Activated CD8-positive, alpha-beta memory T cell treated with anti-CD3 and anti-CD28 coated beads, Interleukin-2, amount 10 ng/mL, durations not matched to agents 7 days and 5 days (primary cell): ENCODE measurements at regions not wholly inside any gene's neighbourhood (a gene's known extent, or its start where the extent isn't known, plus 50 kb on each side); places are given as distances from the start of the nearest gene placed in this dataset.

Source experiments
- ATAC-seq: fragments of 150-1000 bp; cut with Tn5 transposase; one replicate; pipeline ENCODE4 v1.10.0; 2021; ENCODE audit warnings: moderate library complexity
- CTCF ChIA-PET: fragments of 350-600 bp; sonication (Branson Sonifier 250); formaldehyde crosslinking; loops from one replicate; lab custom pipeline; 2021; ENCODE audit warnings: antibody characterized with exemption; lab: Charles Lee
- DNase-seq: peaks from one replicate; pipeline ENCODE4 v3.0.0-alpha.2; 2020
- H3K27ac Mint-ChIP-seq: one replicate; pipeline ENCODE4 v1.8.0; 2021; ENCODE audit warnings: mild to moderate bottlenecking, mixed read lengths
- H3K27me3 Mint-ChIP-seq: one replicate; pipeline ENCODE4 v1.8.0; 2021; ENCODE audit warnings: mixed read lengths
- H3K36me3 Mint-ChIP-seq: one replicate; pipeline ENCODE4 v1.8.0; 2021; ENCODE audit warnings: mild to moderate bottlenecking, mixed read lengths
- H3K4me1 Mint-ChIP-seq: one replicate; pipeline ENCODE4 v1.8.0; 2021; ENCODE audit warnings: mixed read lengths
- H3K4me3 Mint-ChIP-seq: one replicate; pipeline ENCODE4 v1.8.0; 2021; ENCODE audit warnings: mild to moderate bottlenecking, moderate library complexity, mixed read lengths
- H3K9me3 Mint-ChIP-seq: one replicate; pipeline ENCODE4 v1.8.0; 2022; ENCODE audit warnings: low read depth, mixed read lengths

DNA sequence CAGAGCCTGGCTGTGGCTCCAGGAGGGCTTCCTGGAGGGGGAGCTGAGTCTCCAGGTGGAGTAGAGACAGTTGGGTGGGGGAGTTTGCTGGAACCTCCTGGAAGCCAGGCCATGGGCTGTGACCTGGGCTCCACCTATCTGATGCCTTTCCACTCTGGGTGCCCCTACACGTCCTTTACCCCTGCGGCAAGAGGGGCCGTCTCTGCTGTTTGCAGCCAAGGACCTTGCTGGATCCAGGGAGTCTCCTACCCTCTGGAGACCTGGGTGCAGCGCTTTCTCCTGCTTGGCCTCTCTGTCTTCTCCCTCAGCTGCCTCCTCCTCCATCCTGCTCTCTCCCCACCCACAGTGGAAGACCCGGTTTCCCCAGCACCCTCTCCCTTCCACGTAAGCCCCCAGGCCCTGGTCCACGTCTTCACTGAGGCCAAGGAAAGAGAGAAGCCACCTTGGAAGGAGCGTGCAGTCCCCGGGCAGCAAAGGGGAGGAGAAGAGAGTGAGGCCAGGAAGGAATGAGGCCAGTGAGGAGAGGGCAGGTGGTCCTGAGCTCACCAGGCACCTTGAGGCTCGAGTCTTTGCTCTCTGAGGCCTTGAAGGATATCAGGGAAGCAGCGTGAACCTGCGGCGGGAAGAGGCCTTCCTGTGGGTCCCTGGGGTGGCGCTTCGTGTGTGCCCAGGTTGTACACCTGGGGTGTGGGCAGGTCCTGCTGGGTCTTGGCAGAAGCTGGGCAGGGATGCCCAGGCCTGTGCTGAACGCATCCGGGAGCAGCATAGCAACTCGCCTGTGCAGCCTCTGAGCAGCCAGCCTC is 294.3 kb upstream of the RTL1 start:
- ATAC-seq, result no peak
- Mint-ChIP-seq H3K27ac (no peak overlapping the region), H3K36me3 (no peaks in the 10 kb centered on the region), H3K4me1 (no peaks in the 10 kb centered on the region), H3K4me3 (no peak overlapping the region), H3K9me3 (no peaks in the 10 kb centered on the region), H3K27me3 (no peaks in the 10 kb centered on the region)
- peak; percentile 26 for DNase-seq
- CTCF ChIA-PET, result no interaction called here

DNA sequence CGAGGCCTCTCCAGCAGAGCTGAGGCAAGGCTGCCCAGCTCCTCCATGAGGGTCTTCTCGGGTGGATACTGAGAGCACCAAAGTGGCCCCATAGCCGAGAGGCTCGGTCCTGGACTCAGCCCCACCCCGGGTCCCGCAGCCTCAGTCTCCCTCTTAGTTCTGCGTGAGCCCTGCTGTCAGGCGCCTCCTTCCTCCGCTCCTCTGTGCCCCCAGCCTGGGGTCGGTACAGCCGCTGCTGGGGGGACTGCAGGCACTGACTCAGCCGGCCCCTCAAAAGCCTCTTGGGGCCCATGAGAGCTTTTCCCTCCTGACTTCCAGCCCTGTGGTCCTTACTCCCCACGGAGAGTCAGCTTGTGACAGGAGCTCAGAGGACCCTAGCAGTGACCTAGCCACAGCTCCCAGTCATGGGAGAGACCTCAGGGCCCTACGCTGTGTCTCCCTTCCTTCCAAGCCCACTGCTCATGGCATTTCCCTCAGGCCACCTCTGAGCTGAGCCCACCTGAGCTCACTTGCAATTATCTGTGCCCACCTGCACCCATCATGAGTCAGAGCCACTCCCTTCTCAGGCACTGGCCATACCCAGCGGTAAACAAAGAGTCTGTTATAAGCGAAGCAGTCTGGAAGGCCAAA is 295.0 kb upstream of the RTL1 start:
- CTCF ChIA-PET, result no interaction called here
- no peak overlapping the region for H3K27ac Mint-ChIP-seq
- ATAC-seq (no peak), DNase-seq (peak; percentile 21)
- no peaks in the 10 kb centered on the region for H3K27me3 Mint-ChIP-seq
- no peaks in the 10 kb centered on the region for H3K9me3 Mint-ChIP-seq
- H3K4me3 Mint-ChIP-seq, result no peak overlapping the region
- no peaks in the 10 kb centered on the region for H3K36me3 Mint-ChIP-seq
- no peaks in the 10 kb centered on the region for H3K4me1 Mint-ChIP-seq

DNA sequence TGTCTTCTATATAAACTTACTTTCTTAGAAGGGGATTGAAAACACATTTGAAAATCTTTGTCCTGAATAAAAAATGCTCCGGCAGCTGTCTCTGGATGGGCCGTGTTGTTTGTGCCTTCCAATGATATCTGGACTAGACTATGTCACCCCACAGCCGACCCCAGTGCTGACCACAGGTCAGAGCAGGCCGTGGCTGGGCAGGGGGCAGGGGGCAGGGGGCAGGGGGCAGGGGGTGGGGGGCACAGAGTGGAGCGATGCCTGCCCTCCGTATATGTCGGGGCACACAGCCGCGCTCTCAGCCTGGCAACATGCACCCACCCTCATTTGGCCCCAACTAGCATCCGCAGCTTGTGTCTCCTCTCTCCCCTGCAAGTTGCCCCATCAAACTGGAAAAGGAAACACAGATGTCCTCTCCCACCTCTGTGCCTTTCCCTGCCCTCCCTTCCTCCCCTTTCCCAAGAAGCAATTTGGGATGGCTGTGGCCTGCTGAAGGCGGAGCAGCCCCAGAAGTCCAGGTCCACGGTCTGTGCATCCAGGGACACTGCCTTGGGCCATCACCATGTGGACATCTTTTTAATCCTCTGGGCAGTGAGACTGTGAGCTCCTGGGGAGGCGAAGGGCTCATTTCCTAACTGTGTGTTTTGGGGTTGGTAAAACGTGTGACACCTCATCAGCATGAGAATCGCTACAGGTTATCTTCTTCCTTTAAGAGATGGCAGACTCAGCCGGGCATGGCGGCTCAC is 295.7 kb upstream of the RTL1 start:
- no peak for ATAC-seq
- H3K27ac Mint-ChIP-seq, result no peak overlapping the region

DNA sequence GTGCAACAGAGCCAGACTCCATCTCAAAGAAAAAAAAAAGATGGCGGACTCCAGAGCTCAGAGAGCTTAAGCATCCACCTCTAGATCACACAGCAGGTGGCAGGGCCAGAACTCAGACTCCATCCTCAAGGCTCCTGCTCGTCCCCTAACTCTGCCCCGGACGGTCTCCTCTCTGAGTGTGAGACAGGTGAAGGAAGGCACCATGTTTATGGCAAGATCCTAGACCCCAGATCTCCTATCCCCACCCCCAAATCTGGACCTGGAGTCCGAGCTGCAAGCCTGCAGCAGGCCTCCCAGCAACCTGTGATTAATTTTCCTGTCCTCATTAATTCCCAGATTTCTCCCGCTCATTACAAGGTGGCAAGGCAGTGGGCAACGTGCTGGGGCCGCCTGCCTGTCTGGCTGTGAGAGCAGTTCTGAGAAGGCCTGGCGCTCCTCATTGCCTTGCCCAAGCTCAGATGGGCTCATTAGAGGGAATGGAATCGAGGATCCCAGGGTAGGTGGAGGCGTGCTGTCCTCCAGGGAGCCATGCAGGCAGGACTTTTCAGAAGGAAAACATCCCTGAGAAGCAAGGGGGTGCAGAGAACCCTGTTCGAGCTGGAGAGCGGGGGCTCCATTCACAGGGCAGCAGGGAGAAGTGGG is 296.6 kb upstream of the RTL1 start:
- Mint-ChIP-seq H3K27me3 (no peaks in the 10 kb centered on the region), H3K9me3 (no peaks in the 10 kb centered on the region), H3K27ac (no peak overlapping the region), H3K4me1 (no peaks in the 10 kb centered on the region), H3K4me3 (no peak overlapping the region), H3K36me3 (no peaks in the 10 kb centered on the region)
- CTCF ChIA-PET, result interaction anchor here (0.7 kb wide), 1 partner anchor 98 kb away, joined by 3 read pairs; no protein-coding TSS in a partner anchor
- ATAC-seq (no peak), DNase-seq (peak; percentile 12)

More for the DNA sequence above, 295.7 kb upstream of the RTL1 start:
- DNase-seq, result peak; percentile 7
- Mint-ChIP-seq H3K27me3 (no peaks in the 10 kb centered on the region), H3K36me3 (no peaks in the 10 kb centered on the region), H3K4me1 (no peaks in the 10 kb centered on the region), H3K9me3 (no peaks in the 10 kb centered on the region), H3K4me3 (no peak overlapping the region)
- CTCF ChIA-PET, result interaction anchor here (0.7 kb wide), 1 partner anchor 97 kb away, joined by 3 read pairs; no protein-coding TSS in a partner anchor

DNA sequence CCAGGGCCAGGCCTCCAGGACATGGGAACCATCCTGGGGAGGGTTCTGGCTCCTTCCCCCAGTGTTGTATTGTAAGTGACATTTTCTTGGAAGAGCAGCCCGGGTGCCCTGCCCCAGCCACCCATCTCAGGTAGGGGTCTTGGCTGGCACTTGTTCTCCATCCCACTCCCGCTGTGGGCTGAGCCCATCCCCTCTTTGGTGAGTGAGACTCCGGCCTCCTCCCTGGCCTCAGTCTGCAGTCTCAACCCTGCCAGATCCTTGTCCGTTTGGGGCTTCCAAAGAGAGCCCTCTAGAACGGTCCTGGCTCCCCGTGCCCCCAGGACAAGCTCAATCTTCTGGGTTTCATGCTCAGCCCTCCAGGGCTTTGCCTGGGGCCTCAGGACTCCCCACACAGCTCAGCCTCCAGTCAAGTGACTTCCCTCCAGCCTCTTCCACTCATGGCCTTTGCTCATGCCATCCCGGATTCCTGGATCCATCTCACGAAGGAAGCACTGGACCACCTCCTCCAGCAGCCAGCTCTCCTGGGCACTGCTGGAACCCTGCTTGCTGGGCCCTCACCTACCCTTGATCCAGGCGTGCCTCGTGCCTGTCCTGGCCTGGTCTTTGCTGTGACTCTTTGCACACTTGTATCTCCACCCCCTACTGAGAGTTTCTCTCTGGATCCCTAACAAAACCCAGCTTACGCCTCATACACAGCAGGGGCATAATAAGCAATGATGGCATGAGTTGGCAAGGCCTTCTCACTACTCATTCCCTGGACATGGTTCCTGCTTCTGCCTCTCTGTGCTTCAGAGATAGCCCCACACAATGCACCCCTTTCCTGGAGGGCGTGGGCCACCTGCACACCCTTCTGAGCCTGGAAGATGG is 297.4 kb upstream of the RTL1 start:
- Mint-ChIP-seq H3K4me1 (no peaks in the 10 kb centered on the region), H3K27ac (no peak overlapping the region), H3K9me3 (no peaks in the 10 kb centered on the region), H3K36me3 (no peaks in the 10 kb centered on the region), H3K27me3 (no peaks in the 10 kb centered on the region), H3K4me3 (no peak overlapping the region)
- CTCF ChIA-PET, result no interaction called here
- DNase-seq, result peak; percentile 14
- no peak for ATAC-seq

DNA sequence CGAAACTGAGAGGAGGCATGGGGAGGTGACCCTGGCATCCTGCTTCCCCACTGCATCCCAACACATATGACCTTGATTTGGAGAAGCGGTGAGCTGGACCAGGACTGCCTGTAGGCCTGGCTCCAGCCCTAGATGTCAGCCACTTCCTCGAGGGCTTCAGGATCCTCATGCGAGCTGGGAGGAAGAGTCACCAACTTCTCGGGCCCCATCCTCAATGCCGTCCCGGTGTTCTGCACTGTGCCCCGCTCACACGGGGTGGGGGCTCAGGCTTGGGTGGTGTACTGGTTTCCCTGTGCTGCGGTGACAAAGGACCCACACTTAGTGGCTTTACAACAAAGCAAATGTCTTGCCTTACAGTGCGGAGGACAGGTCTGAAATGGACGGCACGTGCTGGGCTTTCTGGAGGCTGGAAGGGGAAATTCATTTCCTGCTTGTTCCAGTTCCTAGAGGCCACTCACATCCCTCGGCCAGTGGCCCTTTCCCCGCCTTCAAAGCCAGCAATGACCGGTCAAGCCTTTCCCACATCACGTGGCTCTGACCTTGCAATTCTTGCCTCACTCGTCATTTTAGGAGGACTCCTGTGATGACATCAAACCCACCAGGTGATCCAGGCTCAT is 298.1 kb upstream of the RTL1 start:
- DNase-seq (peak; percentile 38), ATAC-seq (no peak)
- Mint-ChIP-seq H3K36me3 (no peaks in the 10 kb centered on the region), H3K4me3 (no peak overlapping the region), H3K9me3 (peaks cover 2% of the 10 kb centered on the region), H3K27me3 (no peaks in the 10 kb centered on the region), H3K27ac (no peak overlapping the region), H3K4me1 (no peaks in the 10 kb centered on the region)
- CTCF ChIA-PET, result no interaction called here

DNA sequence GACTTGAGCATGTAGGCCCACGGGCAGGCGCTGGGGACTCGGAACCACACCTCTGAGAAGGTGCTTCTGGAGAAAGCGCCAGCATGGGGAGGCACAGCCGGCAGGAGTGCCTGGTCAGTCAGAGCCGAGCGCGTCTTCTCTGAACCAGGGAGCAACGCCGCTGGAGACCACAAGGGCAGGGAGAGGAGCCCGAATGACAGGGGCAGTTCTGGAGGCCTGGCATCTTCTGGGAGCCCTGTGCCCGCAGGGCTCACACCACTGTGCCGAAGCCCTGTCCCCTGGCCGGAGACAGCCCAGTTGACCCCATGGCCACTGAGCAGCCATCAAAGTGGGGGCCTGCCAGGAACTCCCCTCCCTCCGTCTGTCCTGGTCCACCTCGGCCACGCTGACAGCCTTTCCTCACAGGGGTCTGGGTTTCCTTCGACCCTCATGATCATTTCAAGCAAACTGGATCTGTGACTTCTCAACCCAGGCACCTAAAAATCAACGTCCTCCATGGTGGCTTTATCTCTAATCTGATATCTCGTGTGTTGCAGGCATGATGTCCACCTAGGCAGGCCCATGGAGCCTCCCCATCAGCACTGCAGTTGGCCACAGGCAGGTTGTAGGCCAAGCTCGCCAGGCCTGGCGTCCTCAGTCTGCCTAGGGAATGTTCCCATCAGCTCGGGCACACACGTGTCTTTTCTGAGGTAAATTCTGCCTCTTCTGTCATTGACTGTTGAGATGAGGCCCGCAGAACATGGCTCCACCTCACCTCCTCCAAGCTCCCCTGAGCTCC is 299.3 kb upstream of the RTL1 start:
- DNase-seq (peak; percentile 11), ATAC-seq (no peak)
- CTCF ChIA-PET, result no interaction called here
- H3K4me1 Mint-ChIP-seq, result no peaks in the 10 kb centered on the region
- peaks cover 7% of the 10 kb centered on the region for H3K9me3 Mint-ChIP-seq
- H3K36me3 Mint-ChIP-seq, result no peaks in the 10 kb centered on the region
- H3K27ac Mint-ChIP-seq, result no peak overlapping the region
- no peaks in the 10 kb centered on the region for H3K27me3 Mint-ChIP-seq
- H3K4me3 Mint-ChIP-seq, result no peak overlapping the region

DNA sequence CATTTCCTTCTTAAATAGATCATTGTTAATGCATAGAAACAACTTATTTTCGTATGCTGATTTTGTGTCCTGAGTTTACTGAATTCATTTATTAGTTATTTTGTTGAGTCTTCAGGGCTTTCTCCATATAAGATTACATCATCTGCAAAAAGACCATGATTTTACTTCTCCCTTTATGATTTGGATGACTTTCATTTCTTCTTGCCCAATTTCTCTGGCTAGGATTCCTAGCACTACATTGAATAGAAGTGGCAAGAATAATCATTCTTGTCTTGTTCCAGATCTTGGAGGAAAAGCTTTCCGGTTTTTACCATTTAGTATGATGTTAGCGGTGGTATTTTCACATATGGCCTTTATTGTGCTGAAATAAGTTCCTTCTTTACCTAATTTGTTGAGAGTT is 303.0 kb upstream of the RTL1 start:
- no peak overlapping the region for H3K27ac Mint-ChIP-seq
- no peaks in the 10 kb centered on the region for H3K36me3 Mint-ChIP-seq
- no peaks in the 10 kb centered on the region for H3K4me1 Mint-ChIP-seq
- H3K4me3 Mint-ChIP-seq, result no peak overlapping the region
- CTCF ChIA-PET, result no interaction called here
- H3K9me3 Mint-ChIP-seq, result peaks cover 11% of the 10 kb centered on the region
- no peaks in the 10 kb centered on the region for H3K27me3 Mint-ChIP-seq
- DNase-seq (no peak), ATAC-seq (no peak)

DNA sequence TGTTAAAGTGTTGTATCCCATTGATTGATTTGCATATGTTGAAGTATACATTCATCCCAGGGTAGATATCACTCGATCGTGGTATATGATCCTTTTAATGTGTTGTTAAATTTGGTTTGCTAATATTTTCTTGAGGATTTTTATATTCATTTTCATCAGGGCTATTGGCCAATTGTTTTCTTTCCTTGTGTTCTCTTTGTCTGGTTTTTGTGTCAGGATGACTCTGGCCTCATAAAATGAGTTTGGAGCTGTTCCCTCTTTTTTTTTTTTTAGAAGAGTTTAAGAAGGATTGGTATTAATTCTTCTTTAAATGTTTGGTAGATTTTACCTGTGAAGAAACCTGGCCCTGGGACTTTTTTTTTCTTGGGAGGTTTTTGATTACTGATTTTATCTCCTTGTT is 303.5 kb upstream of the RTL1 start:
- ATAC-seq, result no peak
- no peaks in the 10 kb centered on the region for H3K36me3 Mint-ChIP-seq
- H3K4me1 Mint-ChIP-seq, result no peaks in the 10 kb centered on the region
- no peak for DNase-seq
- H3K27ac Mint-ChIP-seq, result no peak overlapping the region
- H3K4me3 Mint-ChIP-seq, result no peak overlapping the region
- peaks cover 14% of the 10 kb centered on the region for H3K9me3 Mint-ChIP-seq
- CTCF ChIA-PET, result no interaction called here
- H3K27me3 Mint-ChIP-seq, result no peaks in the 10 kb centered on the region

DNA sequence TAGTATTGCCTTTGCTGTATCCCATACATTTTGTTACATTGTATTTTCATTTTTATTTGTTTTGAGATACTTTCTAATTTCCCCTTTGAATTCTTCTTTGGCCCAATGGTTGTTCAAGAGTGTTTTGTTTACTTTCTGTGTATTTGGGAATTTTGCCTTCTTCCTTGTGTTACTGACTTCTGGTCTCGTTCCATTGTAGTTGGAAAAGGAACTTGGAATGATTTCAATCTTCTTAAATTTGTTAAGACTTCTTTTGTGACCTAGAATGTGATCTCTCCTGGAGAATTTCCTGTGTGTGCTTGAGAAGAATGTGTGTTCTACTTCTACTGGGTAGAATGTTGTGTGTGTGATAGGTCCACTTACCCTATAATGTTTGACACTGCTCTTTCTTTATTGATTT is 304.4 kb upstream of the RTL1 start:
- Mint-ChIP-seq H3K9me3 (peaks cover 16% of the 10 kb centered on the region), H3K27me3 (no peaks in the 10 kb centered on the region), H3K27ac (no peak overlapping the region), H3K36me3 (no peaks in the 10 kb centered on the region), H3K4me1 (no peaks in the 10 kb centered on the region), H3K4me3 (no peak overlapping the region)
- CTCF ChIA-PET, result no interaction called here
- ATAC-seq, result no peak
- DNase-seq, result no peak

DNA sequence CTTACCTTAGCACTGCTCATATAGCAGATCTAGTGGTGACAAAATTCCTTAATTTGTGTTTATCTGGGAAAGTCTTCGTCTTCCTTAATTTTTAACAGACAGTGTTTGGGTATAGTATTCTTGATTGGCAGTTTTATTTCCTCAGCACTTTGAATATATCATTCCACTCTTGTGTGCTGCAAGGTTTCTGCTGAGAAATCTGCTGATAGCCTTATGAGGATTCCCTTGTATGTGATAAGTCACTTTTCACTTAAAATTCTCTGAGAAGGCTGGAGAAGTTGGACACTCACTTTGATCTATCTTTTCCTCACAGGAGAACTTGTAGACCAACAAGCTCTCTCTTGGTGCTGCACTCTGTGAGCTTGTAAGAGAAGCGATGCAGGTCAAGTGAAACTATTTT is 306.1 kb upstream of the RTL1 start:
- Mint-ChIP-seq H3K9me3 (peaks cover 22% of the 10 kb centered on the region), H3K27me3 (no peaks in the 10 kb centered on the region), H3K36me3 (no peaks in the 10 kb centered on the region), H3K27ac (no peak overlapping the region), H3K4me1 (no peaks in the 10 kb centered on the region), H3K4me3 (no peak overlapping the region)
- ATAC-seq, result no peak
- CTCF ChIA-PET, result no interaction called here
- no peak for DNase-seq

DNA sequence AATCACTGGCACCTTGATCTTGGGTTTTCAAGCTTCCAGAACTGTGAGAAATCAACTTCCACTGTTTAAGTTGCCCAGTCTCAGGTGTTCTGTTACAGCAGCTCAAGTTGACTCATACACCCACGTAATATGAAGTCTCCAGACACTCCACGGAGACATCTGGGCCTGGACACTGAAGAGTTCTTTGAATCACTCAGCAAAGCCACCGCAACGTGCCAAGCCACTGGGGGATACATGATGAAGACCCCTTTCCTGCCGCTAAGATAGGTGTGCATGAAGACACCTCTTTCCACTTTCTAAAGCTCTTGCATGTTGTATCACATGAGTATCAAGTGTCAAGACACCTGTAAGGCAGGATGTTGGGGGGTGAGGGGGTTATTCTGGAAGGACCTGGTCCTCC is 311.7 kb upstream of the RTL1 start:
- Mint-ChIP-seq H3K27ac (no peak overlapping the region), H3K36me3 (no peaks in the 10 kb centered on the region), H3K9me3 (peaks cover 15% of the 10 kb centered on the region), H3K4me3 (no peak overlapping the region), H3K27me3 (no peaks in the 10 kb centered on the region), H3K4me1 (no peaks in the 10 kb centered on the region)
- DNase-seq (peak; percentile 26), ATAC-seq (no peak)
- CTCF ChIA-PET, result no interaction called here
